ENCODE measurements at regions not wholly inside any gene's neighbourhood (a gene's known extent, or its start where the extent isn't known, plus 50 kb on each side); places are given as distances from the start of the nearest gene placed in this dataset.
"Not testable (repeated sequence)": the region's sequence is repeated elsewhere in the genome, so short reads cannot be mapped to it uniquely, and the experiment has no call there.

DNA sequence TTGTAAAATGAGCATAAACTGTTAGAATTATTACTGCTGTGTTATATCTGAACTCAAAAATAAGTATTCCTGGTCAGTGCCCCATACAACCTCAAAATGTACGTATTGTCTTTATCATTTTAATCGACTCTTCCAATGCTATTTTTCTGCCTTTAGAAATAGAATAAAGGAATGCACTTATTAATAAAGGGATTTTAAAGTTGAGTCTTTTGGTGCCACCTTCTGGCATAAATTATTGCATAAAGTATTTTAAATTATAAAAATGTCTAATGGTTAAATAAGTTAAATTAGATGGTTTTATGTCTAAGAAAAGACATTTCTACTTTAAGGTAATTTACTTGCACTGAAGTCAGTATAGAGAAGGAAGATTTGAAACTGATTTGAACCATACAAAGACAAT is 424.0 kb upstream of the NDST4 start:
- FAIRE-seq, result peak; percentile 55

DNA sequence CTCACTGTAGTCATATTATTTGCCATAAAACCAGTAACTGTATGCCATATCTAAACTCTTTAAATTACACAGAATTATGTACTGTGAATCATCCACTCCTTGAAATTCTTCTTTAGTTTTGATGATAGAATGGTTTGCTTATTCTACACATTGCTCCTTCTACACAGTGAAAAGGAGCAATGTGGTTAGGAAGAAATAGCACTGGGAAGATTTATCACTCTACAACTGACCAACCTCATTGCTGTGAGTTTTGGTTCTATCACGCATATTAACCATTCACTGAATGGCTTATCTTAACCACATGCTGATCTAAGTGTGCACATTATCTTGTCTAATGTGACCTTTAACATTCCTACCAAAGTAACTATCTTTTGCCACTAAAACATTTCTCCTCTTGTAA is 415.7 kb upstream of the NDST4 start:
- FAIRE-seq, result no peak

DNA sequence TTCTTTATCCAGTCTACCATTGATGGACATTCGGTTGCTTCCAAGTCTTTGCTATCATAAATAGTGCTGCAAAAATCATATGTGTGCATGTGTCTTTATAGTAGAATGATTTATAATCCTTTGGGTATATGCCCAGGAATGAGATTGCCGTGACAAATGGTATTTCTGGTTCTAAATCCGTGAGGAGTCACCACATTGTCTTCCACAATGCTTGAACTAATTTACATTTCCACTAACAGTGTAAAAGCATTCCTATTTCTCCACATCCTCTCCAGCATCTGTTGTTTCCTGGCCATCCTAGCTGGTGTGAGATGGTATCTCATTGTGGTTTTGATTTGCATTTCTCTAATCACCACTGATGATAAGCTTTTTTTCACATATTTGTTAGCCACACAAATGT is 406.1 kb upstream of the NDST4 start:
- not testable (repeated sequence) for FAIRE-seq

DNA sequence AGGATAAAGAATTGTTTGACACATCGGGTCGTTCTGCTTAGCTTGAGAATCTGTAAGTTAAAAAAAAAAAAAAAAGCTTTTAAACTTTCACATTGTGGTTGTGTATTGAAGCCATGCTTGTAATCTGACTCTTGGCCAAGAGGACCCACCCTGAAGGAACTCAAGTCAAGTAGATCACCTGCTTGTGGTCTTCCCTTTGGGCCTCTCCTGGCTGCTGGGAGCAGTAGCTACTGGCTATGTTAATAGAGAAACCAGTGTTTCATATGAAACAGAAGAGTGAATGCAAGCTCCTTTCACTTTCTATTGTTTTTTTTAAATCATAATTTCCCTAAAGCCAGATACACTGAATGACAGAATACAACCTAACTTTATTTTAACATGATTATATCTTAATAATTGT is 402.4 kb upstream of the NDST4 start:
- no peak for FAIRE-seq

DNA sequence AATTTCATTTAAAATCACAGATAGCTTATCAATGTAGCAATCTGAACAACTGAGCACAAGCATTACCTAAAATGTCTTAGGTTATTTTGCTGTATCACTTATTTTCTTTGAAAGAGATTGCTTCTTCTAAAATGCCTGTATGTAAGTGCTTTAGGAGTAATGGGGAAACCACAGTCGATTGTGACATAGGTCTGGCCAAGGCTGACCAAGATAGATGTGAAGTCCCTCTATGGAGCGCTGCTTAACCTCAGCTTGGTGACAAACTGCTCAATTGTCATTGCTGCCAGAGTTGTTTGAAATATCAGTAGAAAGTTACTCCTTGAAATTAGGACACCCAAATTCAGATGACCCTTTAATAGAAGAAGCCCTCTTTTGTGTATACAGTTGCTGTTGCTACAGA is 401.9 kb upstream of the NDST4 start:
- FAIRE-seq, result no peak

DNA sequence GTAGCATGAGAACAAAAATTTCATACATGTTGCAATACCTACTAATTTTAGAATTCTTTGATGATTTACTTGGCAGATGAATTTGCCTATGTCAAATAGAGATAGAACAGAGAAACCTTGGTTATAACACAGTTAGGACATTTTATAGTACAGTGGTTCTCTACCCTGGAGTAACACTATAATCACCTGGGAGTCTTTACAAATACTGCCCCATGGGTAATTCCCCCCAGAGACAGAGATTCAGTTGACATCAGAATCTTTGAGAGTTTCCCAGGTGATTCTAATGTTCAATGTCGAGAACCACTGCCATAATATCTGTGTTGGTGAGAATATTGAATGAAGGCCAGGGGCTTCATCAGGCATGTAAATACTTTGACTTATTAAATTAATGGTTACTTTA is 401.3 kb upstream of the NDST4 start:
- no peak for FAIRE-seq

DNA sequence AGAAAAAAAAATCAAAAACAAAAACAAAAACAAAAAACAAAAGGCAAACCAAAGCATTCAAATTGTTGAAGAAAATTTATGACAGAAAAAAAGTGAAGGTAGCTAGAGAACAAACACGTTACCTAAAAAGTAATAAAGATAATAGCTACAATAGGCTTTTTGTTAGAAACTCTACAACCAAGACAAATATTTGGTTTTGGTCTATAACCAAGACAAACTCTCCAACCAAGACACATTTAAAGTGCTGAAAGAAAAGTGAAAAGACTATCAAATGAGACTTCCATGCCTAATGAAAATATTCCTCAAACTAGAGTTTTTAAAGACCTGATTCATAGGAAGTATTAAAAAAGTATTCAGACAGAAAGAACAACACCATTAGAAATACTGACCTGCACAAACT is 391.9 kb upstream of the NDST4 start:
- no peak for FAIRE-seq

DNA sequence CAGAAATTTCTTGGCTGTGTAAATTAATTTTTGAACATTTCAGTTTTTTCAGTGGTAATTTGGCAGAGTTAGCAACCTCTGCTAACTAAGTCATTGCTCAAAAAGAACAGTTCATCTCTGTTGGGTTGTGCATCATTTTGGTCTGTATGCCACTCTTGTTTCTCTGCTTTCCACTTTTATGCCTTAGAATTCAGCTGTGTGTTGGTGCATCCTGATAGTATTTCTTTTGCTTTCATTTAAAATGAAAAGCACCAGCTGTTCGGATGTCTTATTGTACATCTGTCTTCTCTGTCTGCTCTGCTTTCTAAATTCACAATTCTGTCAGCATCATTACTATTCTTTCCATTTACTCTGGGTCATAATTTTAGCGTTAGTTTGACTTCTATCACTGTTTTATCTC is 388.2 kb upstream of the NDST4 start:
- no peak for FAIRE-seq

DNA sequence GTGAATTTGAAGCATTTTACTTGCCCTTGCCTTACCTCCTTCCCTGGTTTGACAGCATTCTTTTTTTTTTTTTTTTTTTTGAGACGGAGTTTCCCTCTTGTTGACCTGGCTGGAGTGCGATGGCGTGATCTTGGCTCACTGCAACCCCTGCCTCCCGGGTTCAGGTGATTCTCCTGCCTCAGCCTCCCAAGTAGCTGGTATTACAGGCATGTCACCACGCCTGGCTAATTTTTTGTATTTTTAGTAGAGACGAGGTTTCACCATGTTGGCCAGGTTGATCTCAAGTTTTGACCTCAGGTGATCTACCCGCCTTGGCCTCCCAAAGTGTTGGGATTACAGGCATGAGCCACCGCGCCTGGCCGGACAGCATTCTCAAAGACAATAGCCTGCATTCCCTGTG is 380.4 kb upstream of the NDST4 start:
- not testable (repeated sequence) for FAIRE-seq

DNA sequence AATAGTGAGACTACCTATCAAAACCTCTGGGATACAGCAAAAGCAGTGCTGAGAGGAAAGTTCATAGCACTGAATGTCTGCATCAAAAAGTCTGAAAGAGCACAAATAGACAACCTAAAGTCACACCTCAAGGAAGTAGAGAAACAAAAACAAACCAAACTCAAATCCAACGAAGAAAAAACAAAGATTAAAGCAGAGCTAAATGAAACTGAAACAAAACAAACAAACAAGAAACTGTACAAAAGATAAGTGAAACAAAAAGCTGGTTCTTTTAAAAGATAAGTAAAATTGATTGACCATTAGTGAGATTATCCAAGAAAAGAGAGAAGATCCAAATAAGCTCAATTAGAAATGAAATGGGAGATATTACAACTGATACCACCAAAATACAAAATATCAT is 378.3 kb upstream of the NDST4 start:
- no peak for FAIRE-seq

DNA sequence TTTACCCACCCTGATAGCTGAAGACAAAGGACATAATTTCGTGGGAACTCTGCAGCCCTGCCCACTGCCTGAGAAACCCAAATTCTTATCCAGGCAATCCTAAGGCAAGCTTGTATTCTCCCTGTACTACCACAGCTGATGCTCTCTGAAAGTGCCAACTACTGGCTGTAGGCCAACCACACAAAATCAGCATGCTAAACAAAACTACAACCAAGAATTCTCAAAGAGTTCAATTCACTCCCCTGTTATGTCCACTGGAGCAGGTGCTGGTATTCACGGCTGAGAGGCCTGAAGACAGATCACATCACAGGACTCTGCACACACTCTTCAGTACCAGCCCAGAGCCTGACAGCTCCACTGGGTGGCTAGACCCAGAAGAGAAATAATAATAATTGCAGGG is 375.9 kb upstream of the NDST4 start:
- FAIRE-seq, result no peak

DNA sequence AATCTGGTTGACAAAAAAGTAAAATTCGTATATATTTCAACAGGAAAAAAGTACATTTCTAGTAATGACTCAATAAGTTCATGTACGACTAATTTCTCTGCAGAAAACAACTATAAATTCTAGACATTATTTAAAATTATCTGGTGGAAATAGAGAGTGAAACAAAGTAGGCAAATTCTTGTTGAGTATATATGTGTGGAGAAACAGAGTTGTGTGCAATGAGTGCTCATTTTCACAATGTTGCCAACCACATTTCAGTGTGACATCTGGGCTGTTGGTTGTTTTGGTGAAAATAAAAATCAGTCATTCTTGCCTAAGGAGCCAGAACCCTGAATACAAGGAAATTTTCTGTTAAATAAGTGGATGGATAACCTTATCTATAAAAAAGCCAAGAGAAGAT is 372.0 kb upstream of the NDST4 start:
- FAIRE-seq, result no peak

DNA sequence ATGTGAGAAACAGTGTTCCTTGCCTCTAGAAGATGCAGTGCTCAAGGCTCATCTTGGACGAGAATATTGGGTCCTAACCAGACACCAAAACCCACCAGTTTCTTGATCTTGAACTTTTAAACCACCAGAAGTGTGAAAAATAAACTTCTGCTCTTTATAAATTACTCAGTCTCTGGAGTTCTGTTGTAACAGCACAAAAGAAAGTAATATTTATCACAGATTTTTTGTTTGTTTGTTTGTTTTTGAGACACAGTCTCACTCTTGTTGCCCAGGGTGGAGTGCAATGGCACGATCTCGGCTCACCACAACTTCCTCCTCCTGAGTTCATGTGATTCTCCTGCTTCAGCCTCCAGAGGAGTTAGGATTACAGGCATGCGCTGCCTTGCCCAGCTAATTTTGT is 371.1 kb upstream of the NDST4 start:
- FAIRE-seq, result no peak

DNA sequence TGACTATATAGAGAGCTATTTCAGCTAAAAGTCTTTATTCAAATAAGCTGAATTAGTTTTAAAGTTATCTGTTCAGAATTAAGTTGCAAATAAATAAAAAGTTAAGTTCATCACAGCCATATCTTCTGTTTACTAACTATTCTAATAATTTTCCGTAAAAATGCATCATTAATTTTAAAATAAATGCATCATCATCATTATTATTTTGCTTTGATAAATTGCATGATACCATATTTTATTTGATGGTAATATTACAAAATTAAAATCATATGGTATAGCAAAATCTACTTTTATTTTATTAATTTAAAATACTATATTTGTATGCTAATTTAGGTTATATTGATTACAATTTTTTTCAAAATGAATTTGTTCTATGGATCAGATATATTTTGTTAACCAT is 357.3 kb upstream of the NDST4 start:
- no peak for FAIRE-seq

DNA sequence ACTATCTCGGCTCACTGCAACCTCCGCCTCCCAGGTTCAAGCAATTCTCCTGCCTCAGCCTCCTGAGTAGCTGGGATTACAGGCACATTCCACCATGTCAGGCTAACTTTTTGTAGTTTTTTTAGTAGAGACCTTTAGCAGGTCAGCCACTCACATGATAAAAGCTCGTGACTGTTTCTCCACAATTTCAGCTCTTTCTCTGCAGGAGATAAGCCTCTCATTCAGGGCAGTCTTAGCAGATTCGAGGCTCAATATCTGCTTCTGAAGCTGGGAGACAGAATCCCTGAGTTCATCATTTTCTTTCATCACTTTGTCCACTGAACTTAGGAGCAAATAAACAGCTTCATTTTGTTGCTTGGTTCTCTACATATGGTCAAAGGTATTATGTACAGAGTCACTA is 345.9 kb upstream of the NDST4 start:
- not testable (repeated sequence) for FAIRE-seq

DNA sequence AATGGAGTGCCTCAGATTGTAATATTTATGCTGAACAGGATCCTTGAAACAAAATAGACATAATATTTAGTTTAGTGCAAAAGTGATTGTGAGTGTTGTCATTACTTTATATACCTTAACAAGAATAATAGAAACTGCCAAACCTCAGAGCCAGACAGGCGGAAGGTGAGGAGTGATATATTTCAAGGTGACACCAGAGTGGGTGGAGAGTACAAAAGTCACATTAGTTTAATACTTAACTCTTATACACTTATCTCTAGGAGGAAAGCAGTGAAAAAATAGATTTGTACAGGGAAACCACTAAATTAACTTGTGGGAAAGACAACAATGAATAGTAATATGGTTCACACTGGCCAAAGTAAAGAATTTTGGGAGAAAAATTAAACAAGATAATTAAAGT is 342.8 kb upstream of the NDST4 start:
- no peak for FAIRE-seq

DNA sequence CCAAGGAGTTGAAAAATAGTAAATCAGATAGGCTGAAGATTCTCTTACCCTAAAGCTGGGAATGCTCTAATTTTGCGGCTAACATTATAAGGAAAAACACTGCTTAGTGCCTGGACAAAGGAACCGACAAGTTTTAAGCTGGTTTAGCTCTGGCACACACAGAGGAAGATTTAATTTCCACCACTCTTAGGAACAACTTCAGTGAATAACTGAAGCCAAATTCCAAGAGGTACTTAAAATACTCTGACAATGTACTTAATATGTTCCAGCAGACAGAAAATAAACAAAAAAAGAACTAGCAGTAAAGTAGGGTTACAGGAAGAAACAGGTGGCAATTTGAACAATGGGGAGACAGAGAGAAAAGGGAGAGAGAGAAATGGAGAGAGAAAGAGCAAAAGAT is 340.8 kb upstream of the NDST4 start:
- no peak for FAIRE-seq

DNA sequence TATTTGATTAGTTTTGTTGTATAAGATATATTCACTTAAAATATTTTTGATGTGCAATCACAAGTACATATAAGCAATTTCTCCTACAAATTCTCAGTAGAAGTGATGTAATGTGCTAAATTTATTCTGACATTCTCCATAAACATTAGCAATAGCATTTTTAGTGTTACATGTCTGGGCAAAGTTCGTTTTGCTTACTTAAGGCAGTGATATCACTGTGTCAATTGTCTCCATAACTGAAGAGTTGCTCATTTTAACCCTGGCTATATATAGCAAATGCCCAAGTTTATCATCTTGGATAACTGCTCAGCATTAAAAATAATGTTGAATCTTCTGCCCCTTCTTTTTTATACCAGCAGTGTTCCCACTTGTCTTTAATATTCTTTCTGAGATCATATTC is 340.0 kb upstream of the NDST4 start:
- FAIRE-seq, result no peak

DNA sequence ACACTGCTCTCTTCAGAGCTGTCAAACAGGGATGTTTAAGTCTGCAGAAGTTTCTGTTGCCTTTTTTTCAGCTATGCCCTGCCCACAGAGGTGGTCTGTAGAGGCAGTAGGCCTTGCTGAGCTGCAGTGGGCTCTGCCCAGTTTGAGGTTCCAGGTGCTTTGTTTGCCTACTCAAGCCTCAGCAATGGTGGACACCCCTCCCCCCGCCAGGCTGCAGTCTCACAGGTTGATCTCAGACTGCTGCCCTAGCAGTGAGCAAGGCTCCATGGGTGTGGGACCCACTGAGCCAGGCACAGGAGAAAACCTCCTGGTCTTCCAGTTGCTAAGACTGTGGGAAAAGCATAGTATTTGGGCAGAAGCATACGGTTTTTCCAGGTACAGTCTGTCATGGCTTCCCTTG is 338.8 kb upstream of the NDST4 start:
- FAIRE-seq, result not testable (repeated sequence)

DNA sequence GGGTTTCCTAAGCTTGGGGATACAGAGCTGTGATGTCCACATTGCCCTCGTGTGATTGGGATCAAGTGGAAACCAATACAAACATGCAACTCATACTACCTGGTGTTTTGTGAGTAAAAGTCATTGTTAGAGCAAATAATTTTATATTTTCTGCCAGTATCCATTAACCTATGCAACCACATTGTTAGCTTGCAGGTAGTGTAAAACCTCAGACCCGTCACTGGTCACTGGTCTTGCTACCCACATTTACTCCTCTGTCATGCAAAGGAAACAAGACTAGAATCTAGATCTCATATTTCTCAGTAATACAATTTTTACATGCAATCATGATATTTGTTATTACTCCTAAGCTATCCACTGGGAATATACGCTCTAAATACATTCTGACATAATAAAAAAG is 324.3 kb upstream of the NDST4 start:
- FAIRE-seq, result no peak

DNA sequence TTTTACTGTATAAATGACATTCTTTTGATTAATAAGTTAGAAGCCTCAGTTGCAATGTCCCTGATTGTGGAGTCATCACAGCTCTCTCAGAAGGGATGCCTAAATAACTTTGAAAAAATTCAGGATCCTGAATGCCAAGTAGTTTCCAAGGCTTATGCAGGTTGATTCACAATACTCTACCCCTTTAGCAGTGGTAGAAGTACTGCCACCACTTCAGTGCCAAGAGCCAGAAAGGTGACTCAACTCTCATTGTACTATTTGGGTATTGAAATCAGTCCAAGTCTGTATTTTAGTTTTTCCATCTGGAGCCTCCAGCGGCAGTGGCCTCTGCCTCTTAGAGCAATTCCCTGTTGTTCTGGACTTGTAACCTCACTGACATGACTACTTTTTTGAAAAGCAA is 320.1 kb upstream of the NDST4 start:
- FAIRE-seq, result no peak

DNA sequence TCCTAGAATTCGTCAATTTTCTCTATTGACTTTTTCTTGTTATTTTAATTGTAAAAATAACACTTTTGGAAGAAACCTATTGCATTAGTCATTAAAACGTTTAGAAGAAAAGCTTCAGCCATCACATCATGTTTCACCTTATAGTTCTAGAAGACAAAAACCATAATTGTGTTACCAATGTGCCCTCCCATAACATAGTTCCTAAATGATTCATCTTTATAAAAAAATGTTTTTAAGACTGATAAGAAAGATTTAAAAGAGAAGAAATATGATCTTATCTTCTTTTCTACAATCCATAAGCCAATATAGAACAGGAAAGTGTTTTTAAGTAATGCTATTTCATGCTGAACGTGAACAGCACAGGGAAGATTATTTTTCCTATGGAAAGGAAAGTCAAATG is 316.6 kb upstream of the NDST4 start:
- no peak for FAIRE-seq

DNA sequence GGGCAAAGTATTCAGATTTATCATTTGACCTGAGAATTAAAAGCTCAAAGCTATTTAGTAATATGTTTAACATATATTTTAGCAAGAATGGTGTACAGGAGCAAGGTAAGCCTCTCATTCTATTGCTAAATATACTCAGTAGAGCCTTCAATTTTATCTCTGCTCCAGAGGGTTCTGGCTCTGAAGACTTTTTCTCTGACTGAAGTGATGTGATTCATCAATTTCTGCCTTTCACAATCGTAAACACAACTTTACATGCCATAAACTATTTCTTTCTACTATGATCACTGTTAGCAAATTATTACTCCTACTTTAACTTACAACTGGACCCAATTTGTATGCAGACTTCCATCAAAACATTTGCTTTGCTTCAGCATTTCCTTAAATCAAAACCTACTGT is 315.0 kb upstream of the NDST4 start:
- no peak for FAIRE-seq

DNA sequence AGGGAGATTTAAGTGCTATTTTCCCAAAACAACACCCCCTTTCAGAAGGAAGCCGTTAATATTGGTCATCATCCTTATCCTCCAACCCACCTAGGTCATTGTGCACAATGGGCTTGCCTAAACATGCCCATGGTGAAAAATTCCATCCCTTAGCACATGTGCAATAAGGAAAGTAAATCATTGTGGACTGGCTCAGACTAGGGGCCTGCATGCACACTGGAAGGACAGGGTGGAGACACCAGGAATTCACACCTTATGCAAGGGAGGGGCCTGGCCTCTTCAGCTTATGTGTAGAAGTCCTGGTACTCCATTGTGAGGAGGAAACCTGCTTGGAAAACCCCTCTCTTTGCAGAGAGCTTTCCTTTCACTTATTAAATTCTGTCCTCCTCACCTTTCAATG is 311.4 kb upstream of the NDST4 start:
- no peak for FAIRE-seq

DNA sequence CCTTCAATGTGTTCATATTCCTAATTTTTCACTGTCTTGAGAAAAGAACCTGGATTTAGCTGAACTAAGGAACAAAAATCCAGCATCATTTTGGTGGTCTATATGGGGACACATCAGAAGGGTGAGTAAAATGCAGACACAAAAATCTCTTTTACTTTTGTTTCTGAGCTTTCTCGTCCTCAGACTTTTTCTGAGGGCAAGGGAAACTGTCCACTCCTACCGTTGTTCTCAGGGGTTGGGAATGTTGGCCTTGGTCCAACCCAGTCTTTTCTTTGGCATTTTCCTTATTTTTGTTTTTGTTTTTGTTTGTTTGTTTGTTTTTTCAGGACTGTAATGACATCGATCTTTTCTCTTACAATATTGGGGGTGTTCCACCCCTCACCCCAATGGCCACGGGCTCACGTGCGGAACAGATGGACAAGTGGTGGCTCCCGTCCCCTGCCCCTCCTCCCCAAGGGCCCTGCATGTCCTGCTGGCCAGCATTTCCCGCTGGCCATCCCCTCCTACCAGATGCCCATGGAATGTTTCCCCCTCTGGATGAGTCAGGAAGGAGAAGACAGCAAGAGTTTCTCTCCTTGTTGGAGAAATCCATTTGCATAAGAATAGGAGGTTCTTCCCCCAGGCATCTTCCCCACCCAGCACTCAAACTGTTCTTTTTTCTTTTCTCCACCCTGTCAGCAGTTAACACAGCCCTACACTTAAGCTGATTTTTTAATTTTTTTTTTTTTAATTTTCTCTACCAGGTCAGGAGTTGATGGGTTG is 305.4 kb upstream of the NDST4 start:
- FAIRE-seq, result no peak

DNA sequence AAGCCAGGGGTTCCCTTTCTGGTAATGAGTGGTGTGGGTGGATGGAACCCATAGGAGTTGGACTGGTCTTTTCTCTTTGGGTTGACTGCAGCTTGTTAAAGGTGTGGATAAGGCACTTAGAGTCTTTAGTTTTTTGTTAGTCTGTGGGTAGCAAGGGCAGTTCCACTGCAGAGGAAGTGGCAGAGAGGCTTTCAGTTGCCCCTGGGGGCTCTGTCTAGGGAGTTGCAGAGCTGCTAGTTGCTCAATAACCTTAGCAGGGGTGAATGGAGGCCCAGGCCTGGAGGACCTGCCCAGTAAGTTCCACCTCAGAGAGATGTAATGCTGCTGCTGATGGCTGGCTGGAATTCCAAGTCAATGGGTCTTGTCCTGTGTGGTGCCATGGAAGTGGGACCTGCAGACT is 282.6 kb upstream of the NDST4 start:
- no peak for FAIRE-seq

Data from islet of Langerhans (tissue), 1 donor.